Aorta (tissue), 5 donors: ENCODE measurements at regions not wholly inside any gene's neighbourhood (a gene's known extent, or its start where the extent isn't known, plus 50 kb on each side); places are given as distances from the start of the nearest gene placed in this dataset.
"Not testable (repeated sequence)": the region's sequence is repeated elsewhere in the genome, so short reads cannot be mapped to it uniquely, and the experiment has no call there.

Experiments
- ATAC-seq: fragments of 200-7000 bp; cut with Tn5 transposase; one replicate; pipeline ENCODE4 v1.9.1; 2022; ENCODE audit warnings: moderate library complexity; ENCODE audit not compliant: low FRiP score
- DNase-seq, 2 donors: peaks; one replicate each; pipeline ENCODE4 v3.0.0-alpha.2; 2020
- H3K27ac ChIP-seq, 2 donors: one replicate each; pipeline ENCODE4 v1.5.1; 2013; ENCODE audit warnings: low read length in 2 of 2, mild to moderate bottlenecking in 2 of 2, moderate library complexity in 2 of 2, control low read depth in 1 of 2, inconsistent platforms in 1 of 2, low read depth in 1 of 2
- H3K27me3 ChIP-seq, 2 donors: one replicate each; pipeline ENCODE4 v1.6.1; 2013; ENCODE audit warnings: control low read depth in 1 of 2, low read length in 1 of 2, mild to moderate bottlenecking in 1 of 2, moderate library complexity in 1 of 2; ENCODE audit not compliant: insufficient read depth in 2 of 2, control insufficient read depth in 1 of 2
- H3K36me3 ChIP-seq, 2 donors: one replicate each; pipeline ENCODE4 v1.6.1; 2013; ENCODE audit warnings: control low read depth in 1 of 2, low read length in 1 of 2, mild to moderate bottlenecking in 1 of 2; ENCODE audit not compliant: insufficient read depth in 2 of 2, control insufficient read depth in 1 of 2
- H3K4me1 ChIP-seq, 2 donors: one replicate each; pipeline ENCODE4 v1.6.1; 2013; ENCODE audit warnings: low read length in 2 of 2, control low read depth in 1 of 2, mild to moderate bottlenecking in 1 of 2, moderate library complexity in 1 of 2; ENCODE audit not compliant: insufficient read depth in 2 of 2, control insufficient read depth in 1 of 2
- H3K4me3 ChIP-seq, 2 donors: one replicate each; pipeline ENCODE4 v1.5.1; 2013; ENCODE audit warnings: low read length in 2 of 2, control low read depth in 1 of 2, mild to moderate bottlenecking in 1 of 2
- H3K9me3 ChIP-seq: one replicate; pipeline ENCODE4 v1.6.1; 2013; ENCODE audit warnings: mild to moderate bottlenecking, low read length; ENCODE audit not compliant: control insufficient read depth
- WGBS, 2 donors: extraction: QIAGEN DNeasy Blood & Tissue Kit; methylation state at CpG; one replicate each; pipeline ENCODE4 v1.1.7; 2013; 5-methylcytosine and 5-hydroxymethylcytosine counted together
- intact Hi-C, 2 donors: fragments of 100-400 bp; cut with DNase I; formaldehyde crosslinking; loops; one replicate each; pipeline versions ENCODE4 v1.14.2 to v1.15.0; 2022
- donor health status: healthy with polysubstance abuse.
- donor health status: Bipolar disorder and iron deficiency.
- donor health status: DM: no; HTN: no; CAD: no.
- donor health status: DM: no; HTN: no; CAD: no.
- donor health status: DM: yes; HTN: yes; CAD: no.

DNA sequence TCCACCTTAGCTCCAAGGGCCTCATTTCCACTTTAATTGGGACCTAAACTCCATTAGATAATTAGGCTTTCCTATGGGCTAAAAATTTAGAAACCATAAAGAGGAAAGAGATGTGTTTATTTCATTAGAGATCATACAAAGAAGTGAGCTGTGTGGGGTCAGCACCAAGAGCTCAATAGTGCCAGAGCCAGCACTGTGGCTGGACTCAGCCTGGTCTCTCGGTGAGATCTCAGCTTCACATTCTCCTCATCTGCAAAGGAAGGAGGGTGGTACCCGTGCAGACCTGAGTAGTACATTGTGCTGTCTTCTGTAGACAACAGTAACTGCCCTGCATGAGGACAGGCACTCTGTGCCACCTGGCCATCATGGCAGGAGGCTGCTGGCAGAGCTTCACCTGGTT lies 136.1 kb upstream of the EPB41L4A start:
- DNase-seq (no peak), ATAC-seq (no peak)
- H3K9me3 ChIP-seq: no peaks in the 10 kb centered on the region
- no peaks in the 10 kb centered on the region for H3K27me3 ChIP-seq
- WGBS, 2 donors: 63 to 72% methylated on average over 2 of the region's 2 CpGs
- H3K27ac ChIP-seq: no peak overlapping the region
- H3K4me1 ChIP-seq: no peaks in the 10 kb centered on the region
- no peak overlapping the region for H3K4me3 ChIP-seq
- intact Hi-C loops: no loop called here
- no peaks in the 10 kb centered on the region for H3K36me3 ChIP-seq

DNA sequence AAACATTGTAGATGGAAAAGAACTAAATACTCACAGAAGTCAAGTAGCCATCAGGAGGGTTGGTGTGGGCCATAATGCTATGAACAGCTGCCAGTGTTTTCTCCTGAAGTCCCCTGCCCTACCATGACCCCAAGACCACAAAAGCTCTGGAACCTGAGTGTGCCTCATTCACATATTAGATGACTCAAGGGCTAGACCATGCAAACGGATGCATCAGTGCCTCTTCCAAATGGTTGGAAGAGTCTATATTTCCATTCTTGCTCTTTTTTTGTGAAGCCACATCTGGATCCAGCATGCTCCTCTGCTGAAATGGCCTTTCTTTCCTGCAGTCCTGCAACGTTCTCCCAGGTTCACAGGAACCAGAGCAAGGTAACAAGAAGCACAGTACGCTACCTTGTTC lies 136.6 kb upstream of the EPB41L4A start:
- H3K27ac ChIP-seq: no peak overlapping the region
- intact Hi-C loops: no loop called here

DNA sequence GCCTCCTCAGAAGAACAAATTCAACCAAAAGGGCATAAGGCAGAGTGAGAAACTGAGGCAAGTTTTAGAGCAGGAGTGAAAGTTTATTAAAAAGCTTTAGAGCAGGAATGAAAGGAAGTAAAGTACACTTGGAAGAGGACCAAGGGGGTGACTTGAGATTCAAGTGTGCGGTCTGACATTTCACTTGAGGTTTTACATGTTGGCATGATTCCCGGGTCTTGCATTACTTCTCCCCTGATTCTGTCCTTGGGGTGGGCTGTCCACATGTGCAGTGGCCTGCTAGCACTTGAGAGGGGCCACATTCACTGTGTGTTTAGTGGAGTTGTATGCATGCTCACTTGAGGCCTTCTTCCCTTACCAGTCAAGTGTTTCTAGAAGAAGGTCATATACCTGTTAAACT lies 140.4 kb upstream of the EPB41L4A start:
- intact Hi-C loops, ATAC-seq, H3K27ac ChIP-seq, DNase-seq, H3K9me3 ChIP-seq, H3K4me1 ChIP-seq, H3K4me3 ChIP-seq, H3K36me3 ChIP-seq, H3K27me3 ChIP-seq: not testable (repeated sequence)
- WGBS, 2 donors: 70 to 77% methylated on average over 2 of the region's 2 CpGs

More for the DNA sequence above, 136.6 kb upstream of the EPB41L4A start:
- Histone ChIP-seq H3K4me1 (no peaks in the 10 kb centered on the region), H3K9me3 (no peaks in the 10 kb centered on the region), H3K4me3 (no peak overlapping the region), H3K27me3 (no peaks in the 10 kb centered on the region), H3K36me3 (no peaks in the 10 kb centered on the region)
- DNase-seq (no peak), ATAC-seq (no peak)
- 63 to 64% methylated on average over 3 of the region's 3 CpGs for whole genome bisulfite sequencing, 2 donors

DNA sequence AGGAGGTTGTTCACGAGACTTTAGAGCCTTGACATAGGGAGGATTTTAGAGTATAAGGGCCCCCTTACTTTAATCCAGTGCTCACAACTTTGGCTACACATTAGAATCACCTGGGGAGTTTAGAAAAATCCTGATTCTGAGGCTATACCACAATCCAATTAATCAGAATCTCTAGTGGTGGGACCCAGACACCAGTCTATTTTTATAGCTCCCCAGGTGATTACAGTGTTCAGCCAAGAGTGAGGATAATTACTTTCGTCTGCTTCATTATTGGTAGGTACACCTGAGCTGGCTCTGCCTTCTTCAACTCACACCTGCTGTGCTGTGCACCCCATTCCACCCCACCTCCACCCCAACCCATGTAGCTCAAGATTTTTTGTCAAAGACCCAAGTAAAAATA lies 141.3 kb upstream of the EPB41L4A start:
- 90 to 92% methylated on average over 2 of the region's 2 CpGs for WGBS, 2 donors
- Histone ChIP-seq H3K4me3 (no peak overlapping the region), H3K27ac (no peak overlapping the region), H3K36me3 (no peaks in the 10 kb centered on the region), H3K9me3 (no peaks in the 10 kb centered on the region), H3K4me1 (no peaks in the 10 kb centered on the region), H3K27me3 (no peaks in the 10 kb centered on the region)
- no peak for DNase-seq
- intact Hi-C loops: no loop called here
- no peak for ATAC-seq

DNA sequence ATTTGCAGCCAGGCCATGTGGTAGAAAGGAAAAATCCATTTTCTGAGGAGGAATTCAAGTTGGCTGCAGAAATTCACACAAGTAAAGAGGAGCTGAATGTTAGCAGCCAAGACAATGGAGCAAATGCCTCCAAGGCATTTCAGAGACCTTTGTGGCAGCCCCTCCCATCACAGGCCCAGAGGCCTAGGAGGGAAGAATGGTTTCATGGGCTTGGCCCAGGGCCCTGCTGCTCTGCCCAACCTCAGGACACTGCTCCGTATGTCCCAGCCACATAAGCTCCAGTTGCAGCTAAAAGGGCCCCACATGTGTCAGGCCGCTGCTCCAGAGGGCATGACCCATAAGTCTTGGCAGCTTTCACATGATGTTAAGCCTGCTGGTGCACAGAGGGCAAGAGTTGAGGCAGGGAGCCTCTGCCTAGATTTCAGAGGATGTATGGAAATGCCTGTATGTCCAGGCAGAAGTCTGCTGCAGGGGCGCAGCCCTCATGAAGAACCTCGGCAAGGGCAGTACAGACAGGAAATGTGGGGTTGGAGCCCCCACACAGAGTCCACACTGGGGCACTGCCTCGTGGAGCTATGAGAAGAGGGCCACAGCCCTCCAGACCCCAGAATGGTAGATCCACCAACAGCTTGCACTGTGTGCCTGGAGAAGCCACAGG lies 144.2 kb upstream of the EPB41L4A start:
- WGBS, 2 donors: 77 to 89% methylated on average over 5 of the region's 5 CpGs
- Histone ChIP-seq H3K27ac (no peak overlapping the region), H3K4me3 (no peak overlapping the region), H3K9me3 (no peaks in the 10 kb centered on the region), H3K36me3 (no peaks in the 10 kb centered on the region), H3K27me3 (no peaks in the 10 kb centered on the region), H3K4me1 (no peaks in the 10 kb centered on the region)
- DNase-seq (no peak), ATAC-seq (no peak)
- intact Hi-C loops: no loop called here

DNA sequence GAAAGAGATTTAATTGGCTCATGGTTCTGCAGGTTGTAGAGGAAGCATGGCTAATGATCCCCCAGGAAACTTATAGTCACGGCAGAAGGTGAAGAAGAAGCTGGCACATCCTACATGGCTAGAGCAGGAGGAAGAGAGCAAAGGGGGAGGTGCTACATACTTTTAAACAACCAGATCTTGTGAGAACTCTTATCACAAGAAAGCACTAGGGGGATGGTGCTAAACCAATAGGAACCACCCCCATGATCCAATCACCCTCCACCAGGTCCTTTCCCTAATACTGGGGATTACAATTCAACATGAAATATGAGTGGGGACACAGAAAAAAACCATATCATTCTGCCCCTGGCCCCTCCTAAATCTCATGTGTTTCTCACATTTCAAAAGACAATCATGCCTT lies 147.2 kb upstream of the EPB41L4A start:
- no peak overlapping the region for H3K4me3 ChIP-seq
- H3K9me3 ChIP-seq: no peaks in the 10 kb centered on the region
- DNase-seq (no peak), ATAC-seq (no peak)
- 94 to 100% methylated on average over 1 of the region's 1 CpG for WGBS, 2 donors
- H3K27ac ChIP-seq: no peak overlapping the region
- no peaks in the 10 kb centered on the region for H3K4me1 ChIP-seq
- H3K36me3 ChIP-seq: no peaks in the 10 kb centered on the region
- intact Hi-C loops: no loop called here
- H3K27me3 ChIP-seq: no peaks in the 10 kb centered on the region

DNA sequence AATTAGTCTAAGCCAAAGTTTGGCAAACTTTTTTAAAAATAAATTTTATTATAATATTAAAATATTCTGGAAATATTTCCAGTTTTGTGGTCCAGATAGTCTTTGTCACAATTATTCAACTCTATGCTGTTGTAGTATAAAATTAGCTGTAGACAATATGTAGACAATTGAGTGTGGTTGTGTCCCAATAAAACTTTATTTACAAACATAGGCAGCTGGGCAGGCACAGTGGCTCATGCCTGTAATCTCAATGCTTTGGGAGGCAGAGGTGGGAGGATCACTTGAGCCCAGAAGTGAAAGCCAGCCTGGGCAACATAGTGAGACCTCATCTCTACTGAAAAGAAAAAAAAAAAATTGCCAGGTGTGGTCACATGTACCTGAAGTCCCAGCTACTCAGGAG lies 150.5 kb upstream of the EPB41L4A start:
- intact Hi-C loops: no loop called here
- Histone ChIP-seq H3K27me3 (no peaks in the 10 kb centered on the region), H3K27ac (no peak overlapping the region), H3K9me3 (no peaks in the 10 kb centered on the region), H3K36me3 (no peaks in the 10 kb centered on the region), H3K4me3 (no peak overlapping the region), H3K4me1 (no peaks in the 10 kb centered on the region)
- DNase-seq (no peak), ATAC-seq (no peak)

DNA sequence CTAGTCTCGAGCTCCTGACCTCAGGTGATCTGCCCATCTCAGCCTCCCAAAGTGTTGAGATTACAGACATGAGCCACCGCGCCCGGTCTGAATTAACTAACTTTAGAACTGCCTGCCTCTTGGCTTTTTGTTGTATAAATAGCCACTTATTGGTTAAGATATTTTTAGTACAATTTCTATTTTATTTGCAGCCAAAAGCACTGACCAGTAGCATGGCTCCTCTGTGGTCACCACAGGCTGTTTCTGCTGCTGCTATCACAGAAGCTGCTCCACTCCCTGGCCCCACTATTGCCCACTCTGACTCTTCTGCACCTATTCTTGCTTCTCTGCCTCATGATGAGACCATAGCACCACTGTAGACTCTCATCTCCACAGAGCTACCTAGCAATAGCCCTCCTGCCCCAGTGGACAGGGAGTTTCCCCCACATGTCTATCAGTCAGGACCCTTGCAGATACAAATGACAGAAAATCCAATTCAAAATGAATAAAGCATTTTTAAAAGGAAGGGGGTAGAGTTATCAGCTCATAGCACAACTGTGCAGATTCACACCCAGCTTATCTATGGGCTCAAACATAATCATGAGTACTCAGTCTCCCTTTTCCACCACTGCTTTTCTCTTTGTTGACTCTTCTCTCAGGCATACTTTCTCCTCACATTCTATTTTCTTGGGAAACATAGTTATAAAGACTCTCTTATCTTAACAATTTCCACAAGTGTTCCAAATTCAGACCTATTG lies 151.8 kb upstream of the EPB41L4A start:
- intact Hi-C loops: no loop called here
- H3K4me1 ChIP-seq: no peaks in the 10 kb centered on the region
- no peak for ATAC-seq
- H3K27ac ChIP-seq: no peak overlapping the region
- no peaks in the 10 kb centered on the region for H3K27me3 ChIP-seq
- no peak for DNase-seq
- H3K9me3 ChIP-seq: no peaks in the 10 kb centered on the region
- no peak overlapping the region for H3K4me3 ChIP-seq
- H3K36me3 ChIP-seq: no peaks in the 10 kb centered on the region
- WGBS, 2 donors: 82 to 90% methylated on average over 4 of the region's 4 CpGs

DNA sequence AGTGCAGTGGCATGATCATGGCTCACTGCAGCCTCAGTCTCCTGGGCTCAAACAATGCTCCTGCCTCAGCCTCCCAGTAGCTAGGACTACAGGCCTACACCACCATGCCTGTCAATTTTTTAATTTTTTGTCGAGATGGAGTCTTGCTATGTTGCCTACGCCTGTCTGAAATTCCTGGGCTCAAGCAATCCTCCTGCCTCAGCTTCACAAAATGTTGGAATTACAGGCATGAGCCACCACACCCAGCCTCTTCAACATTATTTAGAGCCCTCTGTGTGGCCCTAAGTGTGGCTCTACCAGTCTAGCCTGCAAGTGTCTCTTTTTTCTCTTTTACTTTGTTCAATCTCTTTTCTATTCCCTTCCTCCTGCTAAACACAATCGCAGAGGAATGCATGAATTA lies 154.4 kb upstream of the EPB41L4A start:
- WGBS, 2 donors: 90 to 94% methylated on average over 3 of the region's 3 CpGs
- intact Hi-C loops: no loop called here
- Histone ChIP-seq H3K4me1 (no peaks in the 10 kb centered on the region), H3K4me3 (no peak overlapping the region), H3K27ac (no peak overlapping the region), H3K36me3 (no peaks in the 10 kb centered on the region), H3K27me3 (no peaks in the 10 kb centered on the region), H3K9me3 (no peaks in the 10 kb centered on the region)
- DNase-seq (no peak), ATAC-seq (no peak)
